CD1c-positive myeloid dendritic cell (primary cell): ENCODE measurements at regions not wholly inside any gene's neighbourhood (a gene's known extent, or its start where the extent isn't known, plus 50 kb on each side); places are given as distances from the start of the nearest gene placed in this dataset.
A peak's percentile ranks its signal among the peaks of the same experiment; 100 is the strongest.

ENCODE experiments used
- DNase-seq: peaks from one replicate; pipeline ENCODE4 v3.0.0-alpha.2; 2016; ENCODE audit errors: extremely low spot score

GRCh38 chr4:175871774-175872405, 59.8 kb upstream of the GPM6A start:
- DNase-seq, result no peak

GRCh38 chr4:175873707-175874106, 61.6 kb upstream of the GPM6A start:
- DNase-seq, result no peak

- DNase-seq, result no peak
Observed at GRCh38 chr4:175874306-175874705, 62.2 kb upstream of the GPM6A start.

- no peak for DNase-seq
Observed at GRCh38 chr4:175875993-175876771, 64.1 kb upstream of the GPM6A start.

- no peak for DNase-seq
Observed at GRCh38 chr4:175882891-175883290, 70.8 kb upstream of the GPM6A start.

GRCh38 chr4:175884048-175884447, 72.0 kb upstream of the GPM6A start:
- no peak for DNase-seq

- no peak for DNase-seq
Observed at GRCh38 chr4:175891231-175891630, 79.2 kb upstream of the GPM6A start.

- no peak for DNase-seq
Observed at GRCh38 chr4:175891851-175892250, 79.8 kb upstream of the GPM6A start.

- no peak for DNase-seq
Observed at GRCh38 chr4:175905925-175906324, 93.9 kb upstream of the GPM6A start.

- DNase-seq, result no peak
Observed at GRCh38 chr4:175906384-175906783, 94.3 kb upstream of the GPM6A start.

- no peak for DNase-seq
Observed at GRCh38 chr4:175910700-175911099, 98.6 kb upstream of the GPM6A start.

GRCh38 chr4:175916626-175917351, 104.7 kb upstream of the GPM6A start:
- no peak for DNase-seq

- no peak for DNase-seq
Observed at GRCh38 chr4:175927121-175927520, 115.1 kb upstream of the GPM6A start.

- DNase-seq, result no peak
Observed at GRCh38 chr4:175929441-175929840, 117.4 kb upstream of the GPM6A start.

- no peak for DNase-seq
Observed at GRCh38 chr4:175929932-175930331, 117.9 kb upstream of the GPM6A start.

- no peak for DNase-seq
Observed at GRCh38 chr4:175930471-175930870, 118.4 kb upstream of the GPM6A start.

- no peak for DNase-seq
Observed at GRCh38 chr4:175932116-175932515, 120.1 kb upstream of the GPM6A start.

- DNase-seq, result no peak
Observed at GRCh38 chr4:175934506-175934905, 122.4 kb upstream of the GPM6A start.

GRCh38 chr4:175935016-175935661, 123.1 kb upstream of the GPM6A start:
- DNase-seq, result no peak

GRCh38 chr4:175944126-175944910, 121.3 kb upstream of the WDR17 start:
- no peak for DNase-seq

GRCh38 chr4:175946472-175947116, 119.0 kb upstream of the WDR17 start:
- peak; percentile 10 for DNase-seq
